Kidney (tissue), 13 donors: ENCODE measurements at regions not wholly inside any gene's neighbourhood (a gene's known extent, or its start where the extent isn't known, plus 50 kb on each side); places are given as distances from the start of the nearest gene placed in this dataset.
"Not testable (repeated sequence)": the region's sequence is repeated elsewhere in the genome, so short reads cannot be mapped to it uniquely, and the experiment has no call there.

ENCODE experiments used
- DNase-seq, 5 donors: peaks; one replicate each; pipeline ENCODE4 v3.0.0-alpha.2; 2013 to 2020
- FAIRE-seq: peaks from 2 replicates; lab custom pipeline; 2012; peaks lifted over from hg19 to GRCh38; lab: Jason Lieb, UNC
- H3K27ac ChIP-seq, 2 donors: one replicate each; pipeline ENCODE4 v1.7.0; 2013; ENCODE audit warnings: low read depth in 2 of 2, low read length in 2 of 2, inconsistent platforms in 1 of 2
- H3K27me3 ChIP-seq: one replicate; pipeline ENCODE4 v1.7.1; 2013; ENCODE audit warnings: low read length, inconsistent platforms; ENCODE audit not compliant: control insufficient read depth, insufficient read depth
- H3K36me3 ChIP-seq, 3 donors: one replicate each; pipeline versions ENCODE4 v1.7.0 to v1.7.1; 2013; ENCODE audit warnings: low read length in 3 of 3, control low read depth in 1 of 3, inconsistent platforms in 1 of 3; ENCODE audit not compliant: insufficient read depth in 3 of 3, control insufficient read depth in 2 of 3
- H3K4me1 ChIP-seq, 3 donors: one replicate each; pipeline versions ENCODE4 v1.7.0 to v1.7.1; 2013; ENCODE audit warnings: low read length in 3 of 3, inconsistent platforms in 1 of 3, low read depth in 1 of 3; ENCODE audit not compliant: control insufficient read depth in 2 of 3, insufficient read depth in 2 of 3
- H3K4me3 ChIP-seq, 3 donors: one replicate each; pipeline versions ENCODE4 v1.7.0 to v1.8.1; 2013; ENCODE audit warnings: low read length in 3 of 3, control low read depth in 1 of 3, inconsistent platforms in 1 of 3
- H3K9ac ChIP-seq, 3 donors: one replicate each; pipeline versions ENCODE4 v1.7.0 to v1.7.1; 2013; ENCODE audit warnings: low read length in 3 of 3, control low read depth in 1 of 3, inconsistent platforms in 1 of 3
- H3K9me3 ChIP-seq, 3 donors: one replicate each; pipeline versions ENCODE4 v1.7.0 to v1.7.1; 2013; ENCODE audit warnings: low read length in 3 of 3, control low read depth in 1 of 3, inconsistent platforms in 1 of 3; ENCODE audit not compliant: control insufficient read depth in 2 of 3, insufficient read depth in 1 of 3
- intact Hi-C: fragments of 100-400 bp; cut with DNase I; formaldehyde crosslinking; loops from one replicate; pipeline ENCODE4 v1.11.1; 2022
- TF ChIP-seq, protein P1 (sequence below): IDR thresholded peaks from 3 replicates; pipeline ENCODE4 v1.5.1; 2012; ENCODE audit warnings: mild to moderate bottlenecking, moderate library complexity, borderline replicate concordance; ENCODE audit not compliant: insufficient read depth; ENCODE audit errors: extremely low read depth
- donor health status: control.
- donor health status: control.
- donor health status: control.
- donor health status: control.
- donor health status: control.
- donor health status: DM: yes; HTN: yes; CAD: no.
- donor health status: Normal renal cell carcinoma (clear cell type).

DNA sequence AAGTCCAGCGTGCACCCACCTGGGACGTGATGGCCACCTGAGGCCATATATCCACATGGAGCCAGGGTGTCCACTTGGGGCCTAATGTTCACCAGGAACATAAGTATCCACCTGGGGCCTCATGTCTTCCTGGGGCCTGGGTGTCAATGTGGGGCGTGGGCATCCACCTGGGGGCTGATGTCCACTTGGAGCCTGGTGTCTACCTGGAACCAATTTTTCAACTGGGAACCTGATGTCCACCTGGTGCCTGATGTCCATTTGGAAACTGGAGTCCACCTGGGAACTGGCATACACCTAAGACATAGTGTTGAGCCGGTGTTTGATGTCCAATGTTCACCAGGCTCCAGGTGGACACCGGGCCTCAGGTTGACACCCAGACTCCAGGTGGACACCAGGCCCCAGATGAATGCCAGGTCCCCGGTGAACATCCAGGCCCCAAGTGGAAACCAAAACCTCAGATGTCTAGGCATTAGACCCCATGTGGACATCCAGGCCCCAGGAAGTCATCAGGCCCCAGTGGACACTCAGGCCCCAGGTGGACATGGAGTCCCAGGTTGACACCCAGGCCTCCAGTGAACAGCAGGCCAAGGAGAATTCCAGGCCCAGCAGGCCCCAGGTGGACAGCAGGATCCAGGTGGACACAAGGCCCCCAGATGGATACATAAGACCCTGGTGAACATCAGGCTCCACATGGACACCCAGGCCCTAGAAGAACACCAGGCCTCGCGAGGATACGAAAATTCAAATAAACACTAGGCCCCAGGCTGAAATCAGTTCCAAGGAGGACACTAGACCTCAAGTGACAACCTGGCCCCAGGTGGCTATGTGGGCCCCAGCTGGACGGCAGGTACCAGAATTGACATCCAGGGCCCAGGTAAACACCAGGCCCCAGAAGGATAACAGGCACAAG lies 56.0 kb upstream of the SEPTIN5 start:
- no peak for FAIRE-seq
- no peak overlapping the region for H3K27ac ChIP-seq
- DNase-seq, result no peak
- intact Hi-C loops, result no loop called here
- no peaks in the 10 kb centered on the region for H3K4me1 ChIP-seq
- no peak overlapping the region for H3K4me3 ChIP-seq
- TF ChIP-seq, protein P1, sequence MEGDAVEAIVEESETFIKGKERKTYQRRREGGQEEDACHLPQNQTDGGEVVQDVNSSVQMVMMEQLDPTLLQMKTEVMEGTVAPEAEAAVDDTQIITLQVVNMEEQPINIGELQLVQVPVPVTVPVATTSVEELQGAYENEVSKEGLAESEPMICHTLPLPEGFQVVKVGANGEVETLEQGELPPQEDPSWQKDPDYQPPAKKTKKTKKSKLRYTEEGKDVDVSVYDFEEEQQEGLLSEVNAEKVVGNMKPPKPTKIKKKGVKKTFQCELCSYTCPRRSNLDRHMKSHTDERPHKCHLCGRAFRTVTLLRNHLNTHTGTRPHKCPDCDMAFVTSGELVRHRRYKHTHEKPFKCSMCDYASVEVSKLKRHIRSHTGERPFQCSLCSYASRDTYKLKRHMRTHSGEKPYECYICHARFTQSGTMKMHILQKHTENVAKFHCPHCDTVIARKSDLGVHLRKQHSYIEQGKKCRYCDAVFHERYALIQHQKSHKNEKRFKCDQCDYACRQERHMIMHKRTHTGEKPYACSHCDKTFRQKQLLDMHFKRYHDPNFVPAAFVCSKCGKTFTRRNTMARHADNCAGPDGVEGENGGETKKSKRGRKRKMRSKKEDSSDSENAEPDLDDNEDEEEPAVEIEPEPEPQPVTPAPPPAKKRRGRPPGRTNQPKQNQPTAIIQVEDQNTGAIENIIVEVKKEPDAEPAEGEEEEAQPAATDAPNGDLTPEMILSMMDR, result no peak
- H3K27me3 ChIP-seq, result no peaks in the 10 kb centered on the region
- H3K36me3 ChIP-seq, result no peaks in the 10 kb centered on the region
- H3K9me3 ChIP-seq, result no peaks in the 10 kb centered on the region
- no peak overlapping the region for H3K9ac ChIP-seq

DNA sequence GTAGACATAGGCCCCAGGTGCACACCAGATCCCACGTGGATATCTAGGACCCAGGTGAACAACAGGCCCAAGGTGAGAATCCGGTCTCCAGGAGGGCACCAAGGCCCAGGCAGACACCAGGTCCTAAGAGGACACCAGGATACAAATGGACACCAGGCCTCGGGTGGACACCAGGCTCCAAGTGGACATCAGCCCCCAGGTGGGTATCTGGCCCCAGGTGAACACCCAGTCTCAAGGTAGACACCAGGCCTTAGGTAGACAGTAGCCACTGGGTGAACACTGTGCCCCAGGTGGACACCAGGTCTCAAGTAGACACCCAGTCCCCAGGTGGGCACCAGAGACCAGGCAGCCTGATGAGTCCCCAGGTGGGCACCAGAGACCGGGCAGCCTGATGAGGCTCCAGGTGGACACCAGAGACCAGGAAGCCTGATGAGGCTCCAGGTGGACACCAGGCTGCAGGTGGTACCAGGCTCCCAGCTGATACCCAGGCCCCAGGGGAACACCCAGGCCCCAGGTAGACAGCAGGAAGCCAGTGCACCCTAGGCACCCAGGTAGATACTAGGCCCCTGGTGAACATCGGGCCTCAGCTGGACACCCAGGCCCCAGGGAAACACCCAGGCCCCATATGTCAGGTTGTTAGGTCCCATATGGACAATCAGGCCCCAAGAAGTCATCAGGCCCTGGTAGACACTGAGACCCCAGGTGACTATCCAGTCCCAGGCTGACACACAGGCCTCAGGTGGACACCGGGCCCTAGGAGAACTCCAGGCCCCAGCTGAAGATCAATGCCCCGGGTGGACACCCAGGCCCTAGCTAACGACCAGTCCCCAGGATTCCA lies 55.1 kb upstream of the SEPTIN5 start:
- no peaks in the 10 kb centered on the region for H3K36me3 ChIP-seq
- H3K4me3 ChIP-seq, result no peak overlapping the region
- no peak overlapping the region for H3K27ac ChIP-seq
- no peaks in the 10 kb centered on the region for H3K4me1 ChIP-seq
- H3K9ac ChIP-seq, result no peak overlapping the region
- no peaks in the 10 kb centered on the region for H3K9me3 ChIP-seq
- no peak for FAIRE-seq
- DNase-seq, result no peak
- intact Hi-C loops, result no loop called here
- TF ChIP-seq, protein P1, result no peak
- no peaks in the 10 kb centered on the region for H3K27me3 ChIP-seq

DNA sequence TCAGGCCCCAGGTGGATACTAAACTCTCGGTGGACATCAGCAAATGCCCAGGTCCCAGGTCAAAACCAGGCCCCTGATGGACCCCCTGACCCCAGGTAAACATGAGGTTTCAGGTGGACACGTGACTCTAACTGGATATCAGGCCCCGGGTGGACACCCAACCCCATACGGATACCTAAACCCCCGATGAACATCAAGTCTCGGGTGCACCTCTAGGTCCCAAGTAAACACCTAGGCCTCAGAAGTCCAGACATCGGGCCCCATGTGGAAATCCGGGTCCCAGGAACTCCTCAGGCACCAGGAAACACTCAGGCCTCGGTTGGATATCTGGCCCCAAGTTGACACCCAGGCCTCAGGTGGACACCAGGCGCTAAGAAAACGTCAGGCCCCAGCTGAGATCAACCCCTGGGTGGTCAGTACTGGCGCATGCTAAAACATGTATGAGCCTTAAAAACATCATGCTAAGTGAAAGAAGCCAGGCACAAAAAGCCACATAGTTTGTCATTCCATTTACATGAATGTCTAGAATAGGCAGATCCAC lies 54.4 kb upstream of the SEPTIN5 start:
- Histone ChIP-seq H3K27me3 (no peaks in the 10 kb centered on the region), H3K4me1 (no peaks in the 10 kb centered on the region), H3K4me3 (no peak overlapping the region), H3K9ac (no peak overlapping the region), H3K9me3 (no peaks in the 10 kb centered on the region), H3K27ac (no peak overlapping the region), H3K36me3 (no peaks in the 10 kb centered on the region)
- DNase-seq (no peak), FAIRE-seq (no peak)
- TF ChIP-seq, protein P1, result no peak
- intact Hi-C loops, result no loop called here

DNA sequence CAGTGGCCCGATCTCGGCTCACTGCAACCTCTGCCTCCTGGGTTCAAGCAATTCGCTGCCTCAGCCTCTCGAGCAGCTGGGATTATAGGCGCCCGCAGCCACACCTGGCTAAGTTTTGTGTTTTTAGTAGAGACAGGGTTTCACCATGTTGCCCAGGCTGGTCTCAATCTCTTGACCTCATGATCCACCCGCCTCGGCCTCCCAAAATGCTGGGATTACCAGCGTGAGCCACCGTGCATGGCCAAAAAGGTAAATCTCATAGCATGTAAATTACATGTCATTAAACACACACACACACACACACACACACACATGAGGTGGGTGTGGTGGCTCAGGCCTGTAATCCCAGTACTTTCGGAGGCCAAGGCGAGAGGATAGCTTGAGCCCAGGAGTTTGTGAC lies 53.7 kb upstream of the SEPTIN5 start:
- DNase-seq, H3K4me3 ChIP-seq, H3K36me3 ChIP-seq, H3K27me3 ChIP-seq, H3K9me3 ChIP-seq, H3K4me1 ChIP-seq, H3K27ac ChIP-seq, FAIRE-seq, H3K9ac ChIP-seq, intact Hi-C loops: not testable (repeated sequence)
